DND-41 (cell line): ENCODE measurements at regions not wholly inside any gene's neighbourhood (a gene's known extent, or its start where the extent isn't known, plus 50 kb on each side); places are given as distances from the start of the nearest gene placed in this dataset.

Experiments used
- CTCF ChIP-seq: IDR thresholded peaks from 2 replicates; pipeline ENCODE4 v1.5.1; 2012; ENCODE audit warnings: borderline replicate concordance, low read length, moderate library complexity, mild to moderate bottlenecking; ENCODE audit not compliant: poor library complexity, severe bottlenecking; ENCODE audit errors: extremely low read depth
- EZH2 ChIP-seq: IDR thresholded peaks from 3 replicates; pipeline ENCODE4 v1.6.1; 2012; ENCODE audit warnings: borderline replicate concordance, low read depth, mild to moderate bottlenecking, moderate library complexity, low read length, inconsistent platforms; ENCODE audit not compliant: severe bottlenecking

DNA sequence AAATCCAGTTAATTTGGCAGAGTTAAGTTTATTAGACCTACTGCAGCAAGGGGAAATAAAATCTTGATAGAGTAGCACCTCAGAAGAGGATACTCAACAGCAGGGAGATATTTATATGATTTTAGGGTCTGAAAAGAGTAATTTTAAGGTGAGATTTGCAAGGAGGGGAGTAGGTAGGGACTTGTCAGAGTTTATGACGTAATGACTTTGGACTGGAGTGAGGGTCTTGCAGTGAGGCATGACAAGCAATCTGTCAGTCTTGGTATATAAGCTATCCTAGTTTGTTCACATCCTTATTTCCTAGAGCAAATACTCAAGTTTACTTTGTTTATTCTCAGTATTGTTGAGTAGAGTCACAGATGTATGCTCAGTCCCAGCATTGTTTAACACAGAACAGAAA, 722.6 kb downstream of the TLE4 start:
- no peak for TF ChIP-seq CTCF
- TF ChIP-seq EZH2 = no peak
